GM19467 (cell line): ENCODE measurements at regions not wholly inside any gene's neighbourhood (a gene's known extent, or its start where the extent isn't known, plus 50 kb on each side); places are given as distances from the start of the nearest gene placed in this dataset.
"Not testable (repeated sequence)": the region's sequence is repeated elsewhere in the genome, so short reads cannot be mapped to it uniquely, and the experiment has no call there.

Experiments
- ATAC-seq: cut with Tn5 transposase; IDR thresholded peaks from one replicate; pipeline ENCODE4 v1.9.1; 2021; ENCODE audit warnings: mild to moderate bottlenecking, moderate library complexity; ENCODE audit not compliant: unreplicated experiment

DNA sequence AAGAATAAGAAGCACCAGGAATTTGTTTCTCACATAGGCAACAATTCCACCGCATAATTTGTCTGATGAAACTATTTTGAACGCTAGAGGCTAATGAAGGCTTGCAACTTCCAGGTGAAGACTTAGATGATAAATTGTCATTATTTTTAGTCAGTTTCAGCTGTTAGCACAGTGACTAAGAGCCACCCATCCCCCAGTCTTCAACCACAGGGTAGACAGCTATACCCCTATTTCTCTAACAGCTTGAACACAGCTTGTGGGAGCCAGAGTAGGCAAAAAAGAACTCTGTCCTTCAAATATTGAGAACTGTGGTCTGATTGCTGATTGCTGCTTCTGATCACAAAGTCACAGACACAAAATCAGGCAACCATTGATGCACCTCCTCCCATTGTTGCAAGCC, 1124.8 kb upstream of the PRR20A start:
- ATAC-seq = no peak

DNA sequence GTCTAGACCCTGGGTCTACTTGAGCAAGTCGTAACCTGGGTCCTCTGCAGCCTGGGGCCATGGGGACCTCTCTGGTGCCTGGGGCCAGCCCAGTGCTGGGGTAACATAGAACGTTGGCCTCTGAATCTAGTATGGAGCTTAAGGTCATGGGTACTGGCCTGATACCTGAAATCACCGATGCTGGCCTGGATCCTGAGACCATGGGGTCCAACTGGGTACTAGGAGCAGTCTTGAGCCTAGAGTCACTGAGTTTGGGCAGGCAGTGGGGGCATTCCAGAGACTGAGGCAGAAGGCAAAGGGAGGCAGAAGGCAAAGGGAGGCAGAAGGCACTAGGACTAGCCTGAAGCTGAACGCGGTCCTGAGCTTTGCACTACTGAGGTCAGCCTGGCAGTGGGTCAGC, 1121.1 kb upstream of the PRR20A start:
- ATAC-seq = no peak

DNA sequence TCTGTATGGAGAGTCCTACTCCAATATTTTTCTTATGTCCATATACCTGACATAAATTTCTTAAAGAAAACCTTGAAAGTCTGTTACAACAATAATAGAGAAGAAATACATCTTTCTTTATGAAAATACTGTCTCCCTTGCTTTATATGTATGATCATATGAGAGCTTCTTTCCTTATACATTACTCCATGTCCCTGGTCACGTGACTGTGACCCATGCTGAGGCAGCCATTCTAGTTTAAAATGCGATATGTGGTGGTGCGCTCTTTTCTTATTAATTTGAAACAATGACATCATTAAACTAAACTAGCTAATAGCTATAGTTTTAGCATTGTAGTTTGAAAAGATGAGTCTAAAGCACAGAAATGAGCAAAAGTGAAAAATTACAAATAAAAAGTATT, 1120.3 kb upstream of the PRR20A start:
- ATAC-seq = no peak

DNA sequence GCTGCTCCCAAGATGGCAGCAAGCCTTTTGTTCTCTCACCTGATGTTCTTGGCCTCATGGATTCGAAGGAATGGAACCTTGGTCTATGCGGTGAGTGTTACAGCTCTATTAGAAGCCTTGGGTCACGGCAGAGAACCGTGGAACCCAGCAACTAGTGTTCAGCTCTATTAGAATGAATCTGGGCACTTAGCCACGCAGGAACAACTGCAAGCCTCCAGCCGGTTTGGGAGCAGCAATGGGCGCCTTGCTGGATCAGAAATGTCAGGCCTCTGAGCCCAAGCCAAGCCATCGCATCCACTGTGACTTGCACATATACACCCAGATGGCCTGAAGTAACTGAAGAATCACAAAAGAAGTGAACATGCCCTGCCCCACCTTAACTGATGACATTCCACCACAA, 1100.7 kb upstream of the PRR20A start:
- ATAC-seq = no peak

DNA sequence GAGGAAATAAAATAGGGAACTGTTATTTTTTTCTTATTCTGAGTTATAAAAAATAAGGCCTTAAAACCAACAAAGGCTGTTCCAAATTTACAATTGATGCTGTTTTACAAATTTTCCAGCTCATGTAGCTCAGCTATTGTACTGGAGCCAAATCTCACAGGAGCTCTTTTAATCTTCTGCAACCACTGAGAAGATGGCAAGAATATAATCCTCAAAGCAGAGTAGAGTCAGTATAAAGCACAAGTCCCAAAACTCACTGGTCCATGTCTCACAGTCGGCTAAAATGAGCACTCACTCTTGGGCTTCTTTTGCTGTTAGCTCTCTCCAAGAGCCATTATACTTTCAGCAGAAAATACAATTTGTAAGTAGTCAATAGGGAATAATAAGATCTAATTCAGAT, 1074.4 kb upstream of the PRR20A start:
- no peak for ATAC-seq

DNA sequence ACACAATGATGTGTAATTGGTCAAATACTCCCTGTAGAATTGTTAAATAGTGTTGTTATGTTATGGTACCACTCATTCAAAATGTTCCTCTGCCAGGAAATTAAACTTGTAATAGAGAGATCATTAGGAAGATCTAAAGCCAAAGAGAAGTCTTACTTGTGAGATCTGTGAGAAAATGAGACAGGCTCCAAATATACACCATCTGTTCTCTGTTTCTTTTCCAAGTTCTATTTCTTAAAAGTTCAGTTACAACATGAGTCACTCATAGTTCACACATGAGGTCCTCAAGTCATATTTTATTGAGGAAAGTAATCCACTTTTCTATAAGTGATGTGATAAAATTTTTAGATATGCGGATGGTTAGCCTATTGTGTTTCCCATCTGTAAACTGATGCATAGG, 1038.1 kb upstream of the PRR20A start:
- ATAC-seq = no peak

DNA sequence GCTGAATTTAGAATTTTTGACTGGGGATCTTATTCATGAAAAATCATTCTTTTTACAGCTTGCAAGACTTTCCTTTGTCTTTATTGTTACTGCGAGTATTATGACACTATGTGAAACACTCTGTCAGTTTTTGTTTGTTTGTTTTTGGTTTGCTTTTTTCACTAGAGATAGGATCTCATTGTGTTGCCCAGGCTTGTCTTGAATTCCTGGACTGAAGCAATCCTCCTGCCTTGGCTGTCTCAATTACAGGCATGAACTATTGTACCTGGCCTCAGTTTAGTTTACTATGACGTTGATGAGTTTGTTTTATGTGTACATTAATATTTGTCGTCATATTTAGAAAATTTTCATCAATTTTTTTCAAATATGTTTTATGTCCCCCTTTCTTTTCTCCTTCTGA, 1030.0 kb upstream of the PRR20A start:
- ATAC-seq = no peak

DNA sequence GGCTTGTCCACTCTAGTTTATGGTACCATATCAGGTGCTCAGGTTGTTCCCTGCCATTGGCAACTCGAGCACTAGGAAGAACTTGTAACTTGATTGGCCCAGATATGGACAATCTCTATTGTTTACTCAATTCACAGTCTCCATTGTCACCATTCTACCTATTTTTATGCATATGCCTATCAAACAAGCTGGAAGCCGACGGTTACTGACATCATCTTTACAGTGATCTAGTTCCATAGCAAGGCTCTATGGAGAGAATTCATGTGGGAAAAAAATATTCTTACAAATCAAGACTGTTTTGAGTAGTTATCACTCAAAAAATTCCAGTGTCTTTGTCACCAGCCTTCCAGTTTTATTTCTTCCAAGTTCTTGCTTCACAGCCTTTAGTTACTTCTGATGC, 1006.2 kb upstream of the PRR20A start:
- ATAC-seq = no peak

DNA sequence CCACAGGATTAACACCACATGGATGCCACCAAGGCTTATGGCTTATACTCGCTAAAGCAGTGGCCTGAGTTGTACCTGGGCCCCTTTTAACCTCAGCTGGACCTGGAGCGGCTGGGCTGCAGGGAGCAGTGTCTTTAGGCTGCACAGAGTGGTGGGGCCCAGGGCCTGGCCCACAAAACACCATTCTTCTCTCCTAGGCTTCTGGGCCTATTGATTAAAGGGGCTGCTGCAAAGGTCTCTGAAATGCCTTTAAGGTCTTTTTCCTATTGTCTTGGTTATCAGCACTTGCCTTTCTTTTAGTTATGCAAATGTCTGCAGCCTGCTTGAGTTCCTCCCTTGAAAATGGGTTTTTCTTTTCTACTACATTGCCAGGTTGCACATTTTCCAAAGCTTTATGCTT, 973.9 kb upstream of the PRR20A start:
- no peak for ATAC-seq

DNA sequence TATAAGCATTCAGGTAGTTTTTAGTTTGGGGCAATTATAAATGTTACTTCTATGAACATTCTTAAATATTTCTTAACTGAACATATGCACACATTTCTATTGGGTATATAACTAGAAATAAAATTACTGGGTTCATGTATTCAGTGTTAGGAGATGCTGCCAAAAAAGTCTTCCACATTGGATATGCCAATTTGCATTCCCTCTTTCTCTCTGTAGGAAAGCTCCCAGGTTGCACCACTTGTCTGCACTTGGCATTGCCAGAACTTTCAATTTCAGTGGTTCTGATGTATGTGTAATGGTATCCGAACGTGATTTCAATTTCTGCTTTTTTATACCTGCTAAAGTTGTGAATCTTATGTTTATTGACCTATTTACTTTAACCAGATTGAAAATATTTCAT, 972.1 kb upstream of the PRR20A start:
- no peak for ATAC-seq

DNA sequence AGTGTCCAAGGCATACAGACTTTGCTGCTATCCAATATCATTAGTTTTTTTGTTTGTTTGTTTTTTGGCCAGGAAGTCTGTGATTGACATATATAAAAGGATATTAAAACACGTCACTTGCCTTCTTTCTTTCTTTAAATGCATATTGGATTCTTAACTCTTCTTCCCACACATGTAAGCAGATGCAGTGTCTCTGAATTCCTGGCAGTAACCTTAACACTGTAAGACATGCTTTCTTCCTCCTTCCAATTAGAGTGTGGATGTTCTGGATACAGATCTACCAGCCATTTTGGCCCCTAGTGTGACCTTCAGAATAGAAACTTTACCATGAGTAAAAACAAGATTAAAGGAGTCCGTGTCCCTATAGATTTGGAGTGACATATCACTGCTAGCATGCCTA, 967.4 kb upstream of the PRR20A start:
- ATAC-seq = no peak

DNA sequence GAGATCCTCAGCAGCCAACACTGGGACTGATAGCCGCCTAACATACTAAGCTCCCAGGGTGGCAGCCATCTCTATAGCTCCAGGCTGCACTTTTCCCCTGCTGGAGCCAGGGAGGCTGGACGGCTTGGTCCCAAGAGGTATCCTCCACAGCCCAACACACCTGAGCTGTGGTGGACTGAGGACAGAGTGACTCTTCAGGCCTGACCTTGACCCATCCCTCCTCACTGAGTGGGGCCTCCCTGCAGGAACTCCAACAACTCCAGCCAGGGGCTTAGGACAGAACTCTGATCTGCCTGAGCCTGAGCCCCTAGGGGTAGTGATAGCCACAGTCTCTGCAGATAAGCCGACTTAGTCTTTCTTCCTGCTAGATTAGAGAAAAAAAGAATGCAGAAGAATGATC, 958.1 kb upstream of the PRR20A start:
- no peak for ATAC-seq

DNA sequence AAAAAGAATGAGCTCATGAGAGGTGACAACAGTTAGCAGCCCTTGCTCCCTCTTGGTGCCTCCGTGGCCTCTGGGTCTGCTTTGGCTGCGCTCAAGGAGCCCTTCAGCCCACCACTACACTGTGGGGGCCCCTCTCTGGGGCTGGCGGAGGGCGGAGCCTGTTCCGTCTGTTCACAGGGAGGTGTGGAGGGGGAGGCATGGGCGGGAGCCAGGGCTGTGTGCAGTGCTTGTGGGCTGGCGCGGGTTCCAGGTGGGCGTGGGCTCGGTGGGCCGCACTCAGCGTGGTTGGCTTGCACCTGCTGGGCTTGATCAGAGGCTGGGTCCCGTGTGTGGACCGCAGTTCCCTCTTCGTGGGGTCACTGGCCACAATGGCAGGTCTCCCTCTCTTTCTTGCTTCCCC, 953.4 kb upstream of the PRR20A start:
- ATAC-seq = no peak

DNA sequence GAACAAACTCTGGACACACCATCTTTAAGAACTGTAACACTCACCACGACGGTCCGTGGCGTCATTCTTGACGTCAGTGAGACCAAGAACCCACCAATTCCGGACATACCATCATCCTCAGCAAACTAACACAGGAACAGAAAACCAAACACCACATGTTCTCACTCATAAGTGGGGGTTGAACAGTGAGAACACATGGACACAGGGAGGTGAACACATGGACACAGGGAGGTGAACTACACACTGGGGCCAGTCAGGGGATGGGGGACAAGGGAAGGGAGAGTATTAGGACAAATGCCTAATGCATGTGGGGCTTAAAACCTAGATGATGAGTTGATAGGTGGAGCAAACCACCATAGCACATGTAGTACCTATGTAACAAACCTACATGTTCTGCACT, 952.1 kb upstream of the PRR20A start:
- ATAC-seq = not testable (repeated sequence)

DNA sequence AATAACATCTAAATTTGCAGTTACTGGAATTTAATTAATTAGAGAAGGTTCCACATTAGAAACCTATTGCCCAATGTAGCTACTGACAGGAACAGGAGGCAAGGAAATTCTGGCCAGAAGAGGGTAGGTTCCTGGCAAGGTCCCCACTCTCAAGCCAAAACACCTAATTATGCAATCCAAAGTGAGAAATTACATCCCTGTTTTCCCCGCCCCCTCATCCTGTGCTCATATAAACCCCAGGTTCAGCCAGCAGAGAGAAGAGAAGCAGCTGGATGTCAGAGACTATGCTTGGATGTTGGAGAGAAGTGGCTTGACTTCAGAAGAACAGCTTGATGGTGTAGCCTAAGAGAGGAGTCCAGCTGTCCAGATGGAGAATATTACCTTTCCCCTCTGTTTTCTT, 951.3 kb upstream of the PRR20A start:
- no peak for ATAC-seq

DNA sequence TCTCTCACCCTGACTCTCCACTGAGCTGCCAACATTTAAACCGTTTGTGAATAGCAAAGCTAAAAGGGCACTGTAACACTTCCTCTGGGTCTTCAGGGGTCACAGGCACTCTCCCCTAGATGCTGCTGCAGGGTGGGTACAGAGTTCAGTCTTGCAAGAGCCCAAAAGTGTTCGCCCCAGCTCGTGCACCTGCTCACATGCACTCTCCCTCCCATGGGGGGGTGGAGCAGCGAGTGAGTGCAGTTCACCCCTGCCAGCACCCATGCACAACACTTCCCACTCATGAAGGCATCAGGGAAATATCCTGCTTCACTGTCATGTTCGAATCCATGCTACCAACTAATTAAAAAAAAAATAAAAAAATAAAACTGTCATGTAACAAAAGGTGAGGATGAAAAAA, 950.7 kb upstream of the PRR20A start:
- ATAC-seq = no peak

DNA sequence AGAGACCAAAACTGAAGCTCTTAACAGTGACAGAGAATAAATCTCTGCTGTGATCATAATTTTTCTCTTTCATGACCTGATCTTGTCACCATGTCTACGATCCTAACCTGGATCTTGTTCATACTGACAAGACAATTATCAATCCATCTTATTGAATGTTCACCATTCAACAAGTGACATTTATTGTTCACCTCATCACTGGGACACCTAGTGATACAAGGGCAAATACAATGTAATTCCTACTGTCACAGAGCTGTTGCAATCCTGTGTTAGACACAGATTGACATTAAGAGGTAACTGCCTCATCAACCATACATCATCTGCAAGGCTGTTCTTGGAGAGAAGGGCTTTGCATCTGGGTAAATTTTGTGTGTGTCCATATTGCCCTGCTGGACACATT, 942.4 kb upstream of the PRR20A start:
- no peak for ATAC-seq

DNA sequence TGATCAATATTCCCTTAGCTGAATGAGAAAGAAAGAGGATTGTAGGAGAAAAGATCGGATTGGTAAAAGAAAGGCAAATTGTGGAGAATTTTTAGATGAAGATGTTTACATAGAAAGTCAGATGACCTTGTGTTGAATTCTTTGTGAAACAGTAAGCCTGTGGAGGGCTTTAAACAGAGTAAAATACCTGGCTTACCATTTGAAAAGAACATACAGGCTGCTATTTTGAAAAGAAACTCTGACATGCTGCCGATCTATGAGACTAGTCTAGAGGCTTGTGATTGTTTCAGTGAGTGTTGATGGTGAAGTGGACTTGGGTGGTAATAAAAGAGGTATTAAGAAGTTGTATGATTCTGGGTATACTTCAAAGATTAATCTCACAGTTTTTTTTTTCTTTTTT, 938.9 kb upstream of the PRR20A start:
- no peak for ATAC-seq

DNA sequence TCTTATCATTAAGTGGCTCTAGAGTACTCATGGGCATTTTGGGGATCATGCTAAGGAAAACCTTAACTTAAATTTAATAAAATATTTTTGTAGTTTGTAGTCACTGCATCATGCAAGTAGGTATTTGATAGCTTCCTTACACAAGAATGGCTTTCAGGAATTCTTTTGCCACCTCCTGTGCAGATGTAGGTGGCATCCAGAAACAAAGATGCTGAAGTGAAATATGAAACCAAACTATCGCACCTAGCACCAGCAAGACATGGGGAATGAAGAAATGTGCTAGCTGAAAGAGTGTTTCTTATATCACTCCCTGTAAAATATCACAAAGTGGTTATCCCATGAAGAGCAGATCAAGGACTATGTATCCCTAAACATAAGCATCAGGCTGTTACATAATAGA, 924.5 kb upstream of the PRR20A start:
- ATAC-seq = no peak

DNA sequence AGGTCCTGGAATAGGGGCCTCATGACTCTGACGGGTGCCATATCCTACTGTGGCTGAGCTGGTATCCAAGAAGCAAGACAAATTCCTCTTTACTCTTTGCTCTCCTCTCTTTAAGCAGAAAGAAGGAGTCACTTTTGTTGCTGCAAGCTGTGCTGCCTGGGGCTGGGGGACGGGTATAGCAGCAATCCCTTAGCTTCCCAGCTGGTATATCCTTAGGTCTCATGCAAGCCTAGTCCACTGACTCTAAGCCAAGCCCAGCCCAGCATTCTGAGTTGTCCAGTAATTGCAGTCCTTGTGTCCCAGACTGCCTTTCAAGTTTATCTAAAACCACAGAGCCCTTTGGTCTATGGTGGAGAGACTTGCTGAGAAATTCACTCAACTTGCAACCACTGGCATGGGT, 893.0 kb upstream of the PRR20A start:
- ATAC-seq = no peak

DNA sequence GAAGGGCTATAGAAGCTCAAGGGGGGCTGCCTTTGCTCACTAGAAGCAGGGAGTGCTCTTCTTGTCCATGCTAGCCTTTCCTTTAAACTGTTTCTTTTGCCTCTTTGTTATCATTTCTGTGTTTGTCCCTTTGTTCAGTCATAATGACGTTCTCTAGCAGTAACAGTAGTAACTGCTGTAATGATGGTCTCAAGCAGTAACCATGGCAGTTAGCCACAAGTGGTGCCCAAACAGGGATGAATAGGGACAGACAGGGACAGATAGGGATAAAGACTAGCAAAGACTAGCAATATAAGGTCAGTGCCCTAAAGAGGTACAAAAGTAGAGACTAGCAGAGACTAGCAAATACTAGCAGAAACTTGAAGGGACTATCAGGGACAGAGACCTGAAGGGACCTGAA, 869.0 kb upstream of the PRR20A start:
- ATAC-seq = no peak

DNA sequence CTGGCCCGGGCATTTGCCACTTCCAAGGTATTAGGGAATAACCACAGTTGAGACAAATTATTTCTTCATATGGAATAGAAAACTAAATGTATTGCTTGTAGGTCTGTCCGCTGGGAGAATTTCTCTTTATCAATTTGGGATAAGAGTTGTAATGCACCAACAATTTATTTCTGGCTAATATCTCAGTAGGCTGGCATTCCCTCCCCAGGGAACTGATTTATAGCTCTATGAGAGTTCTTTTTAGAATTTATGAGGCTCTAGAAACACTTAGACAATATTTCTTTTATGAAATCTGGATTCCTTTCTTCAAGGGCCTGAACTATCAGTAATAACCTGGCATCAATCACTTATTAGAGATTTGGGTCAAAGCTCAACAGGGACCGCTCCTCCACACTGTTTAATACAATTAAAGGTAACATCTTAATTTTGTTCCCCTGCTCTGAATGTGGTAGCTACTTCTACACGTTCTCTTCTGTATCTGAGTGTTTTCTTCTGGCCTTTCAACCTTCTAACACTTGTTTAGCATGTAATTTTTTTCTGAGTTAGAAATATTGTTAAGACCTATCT, 857.4 kb upstream of the PRR20A start:
- no peak for ATAC-seq

DNA sequence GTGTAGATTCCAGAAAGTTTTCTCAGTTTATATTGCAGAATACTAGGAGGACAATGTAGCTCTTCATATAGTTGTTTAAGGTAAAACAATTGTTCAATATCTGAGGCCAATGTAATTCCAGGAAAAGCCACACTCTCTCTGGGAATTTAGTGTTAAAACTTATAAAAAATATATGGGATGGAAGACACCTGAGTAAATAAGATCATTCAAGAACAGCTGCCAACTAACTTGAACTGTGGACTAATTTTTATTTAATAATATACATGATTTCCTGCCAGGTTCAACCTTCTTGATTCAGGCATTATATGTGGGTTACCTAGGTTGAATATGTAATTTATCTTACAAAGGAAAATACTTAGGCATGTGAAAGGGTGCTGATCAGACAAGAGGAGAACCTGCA, 841.1 kb upstream of the PRR20A start:
- ATAC-seq = no peak

DNA sequence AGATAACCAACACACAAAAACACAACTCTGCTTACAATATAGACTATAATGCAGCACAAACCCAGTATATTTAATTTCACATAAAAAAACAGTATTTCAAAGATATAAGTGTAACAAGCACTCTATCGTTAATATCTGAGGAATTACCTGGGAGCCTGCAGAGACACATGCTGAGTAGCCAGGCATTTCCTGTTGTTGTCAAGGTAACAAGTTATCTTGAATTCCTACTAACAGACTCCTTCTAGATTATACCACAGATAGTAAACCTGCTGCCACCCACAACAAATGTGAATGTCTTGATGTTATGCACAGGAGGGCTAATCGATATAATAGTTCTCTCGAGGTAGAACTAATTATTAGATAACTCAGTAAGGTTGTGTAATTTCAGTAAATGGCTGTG, 826.0 kb upstream of the PRR20A start:
- no peak for ATAC-seq
